AG10803 (cell line): ENCODE measurements at regions not wholly inside any gene's neighbourhood (a gene's known extent, or its start where the extent isn't known, plus 50 kb on each side); places are given as distances from the start of the nearest gene placed in this dataset.

ENCODE experiments used
- DNase-seq: peaks from one replicate; pipeline ENCODE4 v3.0.0; 2010; ENCODE audit warnings: low read depth
- H3K4me3 ChIP-seq: 2 replicates; pipeline ENCODE4 v1.5.1; 2011; ENCODE audit warnings: mild to moderate bottlenecking, low read length, control low read depth
- TF ChIP-seq, protein P1 (sequence below): conservative IDR thresholded peaks from 2 replicates; pipeline ENCODE4 v1.5.1; 2011; ENCODE audit warnings: mild to moderate bottlenecking, low read length, control low read depth, inconsistent platforms

DNA sequence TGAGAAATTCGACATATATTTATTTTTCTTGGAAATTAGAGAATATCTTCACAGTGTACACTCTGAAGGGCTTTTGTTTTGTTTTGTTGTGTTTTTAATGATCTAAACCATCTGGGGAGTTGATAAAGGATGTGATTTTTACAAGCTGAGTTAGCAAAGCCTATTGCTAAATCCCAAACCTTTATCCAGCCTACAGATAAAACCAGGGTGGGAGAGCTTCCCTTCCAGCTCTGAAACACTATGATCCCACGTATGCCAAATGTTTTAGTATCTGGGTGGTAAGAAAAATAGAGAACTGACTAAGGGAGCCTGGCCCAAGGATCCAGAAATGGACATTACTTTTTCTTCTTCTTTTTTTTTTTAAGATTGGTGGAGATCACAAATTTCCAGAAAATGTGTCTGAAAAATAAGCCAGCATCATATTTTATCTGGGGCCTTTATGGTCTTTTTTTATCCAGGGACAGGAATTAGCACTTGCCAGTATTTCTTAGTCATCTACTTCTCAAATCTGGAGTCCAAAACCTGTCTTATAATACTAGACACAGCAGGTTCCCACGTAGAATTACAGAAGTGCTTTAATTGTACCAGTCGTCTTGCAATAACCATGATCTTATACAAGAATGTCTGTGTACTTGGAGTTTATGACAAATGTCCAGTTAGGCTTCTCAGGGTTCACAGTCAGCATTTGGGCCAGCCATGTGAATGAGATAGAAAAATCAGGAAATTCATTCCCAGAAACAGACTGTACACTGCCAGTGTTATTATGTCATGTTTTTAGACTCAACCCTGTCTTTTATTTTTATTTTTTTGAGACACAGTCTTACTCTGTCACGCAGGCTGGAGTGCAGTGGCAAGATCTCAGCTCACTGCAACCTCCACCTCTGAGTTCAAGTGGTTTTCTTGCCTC, 290.8 kb upstream of the MPDZ start:
- TF ChIP-seq, protein P1, sequence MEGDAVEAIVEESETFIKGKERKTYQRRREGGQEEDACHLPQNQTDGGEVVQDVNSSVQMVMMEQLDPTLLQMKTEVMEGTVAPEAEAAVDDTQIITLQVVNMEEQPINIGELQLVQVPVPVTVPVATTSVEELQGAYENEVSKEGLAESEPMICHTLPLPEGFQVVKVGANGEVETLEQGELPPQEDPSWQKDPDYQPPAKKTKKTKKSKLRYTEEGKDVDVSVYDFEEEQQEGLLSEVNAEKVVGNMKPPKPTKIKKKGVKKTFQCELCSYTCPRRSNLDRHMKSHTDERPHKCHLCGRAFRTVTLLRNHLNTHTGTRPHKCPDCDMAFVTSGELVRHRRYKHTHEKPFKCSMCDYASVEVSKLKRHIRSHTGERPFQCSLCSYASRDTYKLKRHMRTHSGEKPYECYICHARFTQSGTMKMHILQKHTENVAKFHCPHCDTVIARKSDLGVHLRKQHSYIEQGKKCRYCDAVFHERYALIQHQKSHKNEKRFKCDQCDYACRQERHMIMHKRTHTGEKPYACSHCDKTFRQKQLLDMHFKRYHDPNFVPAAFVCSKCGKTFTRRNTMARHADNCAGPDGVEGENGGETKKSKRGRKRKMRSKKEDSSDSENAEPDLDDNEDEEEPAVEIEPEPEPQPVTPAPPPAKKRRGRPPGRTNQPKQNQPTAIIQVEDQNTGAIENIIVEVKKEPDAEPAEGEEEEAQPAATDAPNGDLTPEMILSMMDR = no peak
- peak; percentile 3 for DNase-seq
- no peak overlapping the region for H3K4me3 ChIP-seq

DNA sequence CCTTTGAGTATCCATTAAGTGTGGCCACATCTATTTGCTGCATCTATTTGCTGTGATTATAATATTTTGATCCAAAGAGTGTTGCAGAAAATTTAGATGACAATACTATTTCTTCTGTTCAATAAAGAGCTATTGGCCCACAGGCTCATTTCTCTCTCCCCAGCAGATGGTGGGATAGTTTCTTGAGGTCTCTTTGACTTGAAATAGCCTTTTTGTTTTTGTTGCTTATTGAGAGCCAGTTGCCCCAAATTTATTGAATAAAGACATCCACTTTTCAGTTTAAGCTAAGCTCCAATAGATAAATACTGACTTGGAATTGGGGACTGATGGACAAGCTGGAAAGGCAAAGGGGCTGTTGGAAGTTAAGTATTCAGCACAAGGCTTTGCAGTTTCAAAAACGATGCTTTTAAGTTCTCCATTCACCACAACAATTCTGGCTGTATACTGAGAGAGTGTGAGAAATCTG, 290.1 kb upstream of the MPDZ start:
- TF ChIP-seq, protein P1 = no peak
- no peak overlapping the region for H3K4me3 ChIP-seq
- no peak for DNase-seq

DNA sequence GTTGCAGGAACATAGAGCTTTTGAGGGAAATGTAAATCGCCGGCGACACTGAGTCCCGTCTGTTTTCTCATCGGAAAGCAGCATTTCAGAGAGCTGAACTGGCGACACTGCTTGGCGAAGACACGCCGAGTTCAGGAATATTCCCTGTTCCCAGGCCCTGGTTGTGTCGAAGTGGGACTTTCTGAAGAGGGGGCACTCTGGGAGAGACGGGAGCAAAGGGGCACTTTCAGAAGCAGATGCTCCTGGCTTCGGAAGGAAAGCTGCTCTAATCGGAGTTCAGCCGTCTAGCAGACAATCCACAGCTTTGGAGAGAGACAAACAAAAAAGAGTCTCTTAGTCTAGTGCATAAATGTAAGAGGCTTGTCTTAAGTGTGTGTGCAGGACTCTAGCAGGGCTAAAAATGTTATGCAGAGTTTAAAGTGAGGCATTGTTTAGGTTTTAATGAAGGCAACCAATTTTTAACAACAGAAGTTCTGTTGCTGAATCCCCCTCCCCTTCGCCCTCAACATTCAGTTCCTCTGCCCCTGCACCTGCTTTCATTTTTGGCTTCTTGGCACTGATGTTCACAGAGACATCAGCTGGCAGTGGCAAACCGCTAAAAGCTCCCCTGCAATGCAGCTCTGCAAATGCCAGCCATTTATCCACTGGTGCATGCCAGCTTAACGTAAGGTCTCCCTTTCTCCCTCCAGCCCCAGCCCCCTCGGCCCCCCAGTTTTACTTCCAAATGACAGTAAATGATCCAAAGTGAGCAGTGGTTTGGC, 289.5 kb upstream of the MPDZ start:
- TF ChIP-seq, protein P1 = no peak
- no peak for DNase-seq
- peak overlapping the region; percentile 43 for H3K4me3 ChIP-seq

DNA sequence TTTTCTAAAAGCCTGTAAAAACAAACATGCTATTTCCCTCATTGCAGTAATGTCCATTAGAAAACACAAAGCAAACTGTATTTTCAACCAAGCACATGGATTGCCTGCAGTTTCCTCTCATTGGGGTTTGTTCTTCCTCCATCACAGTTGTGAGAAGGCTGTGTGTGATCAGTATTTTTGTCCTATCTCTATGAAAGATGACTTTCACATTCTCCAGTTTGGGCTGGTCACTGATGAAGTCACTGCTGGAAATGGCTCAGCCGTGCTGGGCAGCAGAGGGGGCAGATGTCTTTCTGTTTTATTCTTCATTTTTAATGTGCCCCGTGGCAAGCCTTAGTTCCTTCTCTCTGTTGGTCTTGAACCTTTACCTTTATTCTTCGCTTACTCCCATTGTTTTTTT, 288.9 kb upstream of the MPDZ start:
- no peak for DNase-seq
- peak overlapping the region; percentile 43 for H3K4me3 ChIP-seq
- TF ChIP-seq, protein P1 = no peak

DNA sequence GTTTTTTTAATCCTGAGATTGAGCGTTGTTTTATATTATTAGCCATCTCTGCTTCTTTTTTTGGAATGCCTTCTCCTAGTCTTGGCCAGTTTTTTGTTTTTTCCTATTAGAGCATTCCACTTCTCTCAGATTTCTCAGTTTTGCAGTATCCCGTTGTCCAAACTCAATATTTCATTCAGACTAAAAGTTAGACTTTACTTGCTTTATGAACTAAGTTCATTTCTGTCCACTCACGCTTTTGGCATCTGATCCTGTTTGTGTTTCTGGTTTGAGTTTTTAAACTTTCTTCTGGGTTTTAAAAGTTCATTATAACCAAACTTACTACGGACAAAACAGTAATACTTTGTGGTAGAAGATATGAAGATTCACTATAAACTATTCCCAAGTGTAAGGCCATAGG, 288.3 kb upstream of the MPDZ start:
- no peak overlapping the region for H3K4me3 ChIP-seq
- no peak for DNase-seq
- TF ChIP-seq, protein P1 = no peak

DNA sequence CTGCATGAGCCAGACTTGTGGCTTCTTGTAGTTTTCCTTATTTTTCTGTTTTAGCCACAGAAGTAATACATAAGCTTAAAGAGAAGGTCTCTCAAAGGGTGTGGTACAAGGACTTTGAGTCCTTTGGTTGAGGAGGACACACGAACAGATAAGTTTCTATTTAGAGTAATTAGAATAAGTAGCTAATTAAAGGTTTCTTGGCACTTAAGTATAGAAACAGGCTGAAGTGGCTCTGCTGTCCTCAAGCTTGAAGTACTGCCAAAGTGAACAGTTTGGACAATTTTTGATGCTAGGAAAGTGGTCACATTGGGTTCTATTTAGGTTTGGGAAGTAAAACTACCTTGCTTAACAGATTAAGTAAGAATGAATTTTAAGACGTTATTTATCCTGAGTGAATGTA, 278.3 kb upstream of the MPDZ start:
- no peak overlapping the region for H3K4me3 ChIP-seq
- DNase-seq = no peak
- TF ChIP-seq, protein P1 = no peak

DNA sequence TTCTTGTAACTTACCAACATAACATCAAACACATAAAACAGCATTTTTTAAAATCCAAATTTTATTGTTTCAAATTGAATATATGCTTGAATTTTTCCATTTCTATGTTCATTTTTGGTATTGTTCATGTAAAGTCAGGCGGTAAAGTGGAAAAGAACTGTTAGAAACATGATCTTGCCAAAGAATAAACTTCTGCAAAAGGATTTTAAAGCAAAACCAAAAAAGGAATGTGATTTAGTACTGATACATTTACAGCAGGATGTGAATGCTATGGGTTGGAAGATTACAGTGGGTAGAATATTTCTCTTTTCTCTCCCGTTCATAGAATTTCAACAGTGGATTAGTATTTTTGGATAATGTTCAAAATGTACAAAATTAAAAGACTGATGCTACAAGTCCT, 277.2 kb upstream of the MPDZ start:
- DNase-seq = no peak
- TF ChIP-seq, protein P1 = no peak
- no peak overlapping the region for H3K4me3 ChIP-seq
